ENCODE measurements at regions not wholly inside any gene's neighbourhood (a gene's known extent, or its start where the extent isn't known, plus 50 kb on each side); places are given as distances from the start of the nearest gene placed in this dataset.
A peak's percentile ranks its signal among the peaks of the same experiment; 100 is the strongest.
"Not testable (repeated sequence)": the region's sequence is repeated elsewhere in the genome, so short reads cannot be mapped to it uniquely, and the experiment has no call there.

DNA sequence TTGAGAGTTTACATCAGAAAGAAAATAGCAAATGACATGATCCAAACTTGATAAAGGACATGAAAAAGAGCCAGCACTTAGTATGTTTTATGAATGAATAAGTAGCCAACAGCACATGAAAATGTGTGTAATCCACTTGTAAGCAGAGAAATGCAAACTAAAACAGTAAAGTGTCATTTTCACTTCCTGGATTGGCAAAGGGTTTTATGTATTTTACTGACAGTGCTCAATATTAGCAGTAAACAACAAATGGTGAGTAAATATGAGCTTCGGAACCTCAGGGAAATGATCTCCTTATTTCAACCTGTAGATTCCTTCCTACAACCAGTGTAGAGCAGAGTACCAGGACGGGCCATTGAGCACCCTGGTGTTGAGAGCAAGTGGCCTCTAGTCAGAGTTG is 153.8 kb upstream of the PDCD2 start:
- H3K9me3 ChIP-seq, H3K4me3 ChIP-seq, H3K27me3 ChIP-seq, H3K36me3 ChIP-seq, DNase-seq: not testable (repeated sequence)

DNA sequence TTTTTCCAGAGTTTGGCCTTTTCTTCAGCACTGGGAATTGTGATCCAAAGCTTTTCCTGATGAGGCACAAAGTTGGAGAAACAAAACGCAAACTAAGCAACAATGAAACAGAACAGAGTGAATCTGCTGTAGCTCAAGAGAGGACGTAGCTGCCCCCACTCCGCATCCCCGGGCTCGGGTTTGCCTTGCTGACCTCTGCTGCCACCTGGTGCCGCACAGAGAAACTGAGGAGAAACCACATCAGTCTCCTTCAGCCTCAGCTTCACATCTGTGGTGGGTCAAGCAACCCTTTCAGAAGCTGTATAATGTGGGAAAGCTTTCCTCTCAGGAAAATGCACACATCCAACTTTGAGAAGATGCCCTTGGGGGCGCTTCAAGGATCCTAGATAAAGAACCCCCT is 151.9 kb upstream of the PDCD2 start:
- H3K4me3 ChIP-seq, H3K36me3 ChIP-seq, H3K27me3 ChIP-seq, H3K9me3 ChIP-seq, DNase-seq: not testable (repeated sequence)

DNA sequence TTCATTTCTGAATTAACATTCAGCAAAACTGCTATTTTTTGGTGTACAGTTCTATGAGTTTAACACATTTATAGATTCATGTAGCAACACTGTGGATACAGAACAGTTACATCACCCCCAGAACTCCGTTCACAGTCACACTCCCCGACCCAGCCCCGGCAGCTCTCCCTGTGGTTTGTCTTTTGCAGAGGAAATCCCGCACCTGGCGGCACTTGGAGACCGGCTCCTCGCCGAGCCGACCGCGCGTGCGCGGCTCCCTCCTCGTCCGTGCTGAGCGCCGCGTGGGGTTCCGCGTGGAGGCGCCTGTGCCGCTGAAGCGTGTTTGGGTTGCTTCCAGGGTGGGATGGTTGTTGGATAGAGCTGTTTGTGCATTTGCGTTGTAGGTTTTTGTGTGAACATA is 132.6 kb upstream of the PDCD2 start:
- DNase-seq, H3K4me3 ChIP-seq, H3K27me3 ChIP-seq, H3K36me3 ChIP-seq, H3K9me3 ChIP-seq: not testable (repeated sequence)

DNA sequence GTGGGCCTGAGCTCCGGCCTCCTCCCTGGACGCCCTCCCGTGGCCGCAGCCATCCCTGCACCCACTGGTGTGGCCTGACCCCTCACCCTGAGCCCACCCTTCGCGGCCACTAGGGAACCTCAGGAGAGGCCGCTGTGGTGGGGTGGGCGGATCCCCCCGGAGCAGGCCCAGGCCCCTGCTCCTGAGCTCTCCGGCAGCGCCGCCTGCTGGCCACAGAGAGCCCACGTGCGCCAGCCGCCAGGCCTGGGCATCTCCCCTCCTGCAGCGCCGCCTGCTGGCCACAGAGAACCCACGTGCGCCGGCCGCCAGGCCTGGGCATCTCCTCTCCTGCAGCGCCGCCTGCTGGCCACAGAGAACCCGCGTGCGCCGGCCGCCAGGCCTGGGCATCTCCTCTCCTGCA is 128.3 kb upstream of the PDCD2 start:
- H3K4me3 ChIP-seq, H3K9me3 ChIP-seq, DNase-seq, H3K27me3 ChIP-seq, H3K36me3 ChIP-seq: not testable (repeated sequence)

DNA sequence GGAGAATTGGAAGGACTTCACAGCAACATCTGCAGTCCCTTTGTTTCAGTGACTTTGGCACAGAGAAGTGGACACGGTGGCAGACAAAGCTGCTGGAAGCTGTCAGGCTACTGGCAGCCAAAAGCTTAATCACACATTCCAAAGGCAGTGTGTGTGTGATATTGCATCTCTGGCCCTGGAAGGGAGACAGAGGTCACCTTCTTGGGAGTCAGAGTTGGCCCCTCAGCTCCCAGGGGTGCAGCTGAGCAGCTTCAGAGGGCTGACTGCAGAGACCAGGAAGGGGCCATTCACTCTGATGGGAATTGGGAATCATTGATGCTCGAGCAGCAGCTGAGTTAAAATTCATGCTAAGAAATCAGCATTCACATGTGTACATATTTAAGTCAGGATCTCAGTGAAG is 115.7 kb upstream of the PDCD2 start:
- not testable (repeated sequence) for H3K36me3 ChIP-seq, H3K4me3 ChIP-seq, H3K9me3 ChIP-seq, H3K27me3 ChIP-seq
- DNase-seq = peak; percentile 70
